GM12878 (cell line): ENCODE measurements at regions not wholly inside any gene's neighbourhood (a gene's known extent, or its start where the extent isn't known, plus 50 kb on each side); places are given as distances from the start of the nearest gene placed in this dataset.

Experiments
- ATAC-seq: fragments of 200-7000 bp; cut with Tn5 transposase; 3 replicates; pipeline ENCODE4 v1.9.1; 2020; ENCODE audit warnings: mild to moderate bottlenecking, moderate library complexity
- BruUV-seq: library from RNA; stranded (reverse); fragments of 400-500 nt; replicated peaks from 2 replicates; lab custom pipeline; 2021; lab: Mats Ljungman, UMichigan
- CTCF ChIA-PET: fragments of 300-600 bp; sonication (Branson Sonifier 250); formaldehyde crosslinking; extraction: SDS; loops from one replicate; lab custom pipeline; 2021; ENCODE audit warnings: inconsistent platforms; lab: Yijun Ruan, JAX
- POLR2A ChIA-PET: fragments of 350-600 bp; formaldehyde crosslinking; extraction: SDS; loops from one replicate; lab custom pipeline; 2021; ENCODE audit warnings: inconsistent platforms; lab: Charles Lee
- RAD21 ChIA-PET: fragments of 300-600 bp; sonication (Branson Sonifier 250); formaldehyde crosslinking; loops from one replicate; lab custom pipeline; 2023; ENCODE audit warnings: antibody characterized with exemption; ENCODE audit not compliant: unreplicated experiment; lab: Charles Lee
- SMC1A ChIA-PET: fragments of 300-600 bp; sonication (Branson Sonifier 250); formaldehyde crosslinking; loops from one replicate; lab custom pipeline; 2023; ENCODE audit not compliant: unreplicated experiment, uncharacterized antibody; lab: Charles Lee
- DNase-seq: peaks from one replicate; pipeline ENCODE4 v3.0.0-alpha.2; 2011; ENCODE audit warnings: low read depth, low spot score
- FAIRE-seq: peaks from 3 replicates; lab custom pipeline; 2011; peaks lifted over from hg19 to GRCh38; lab: Jason Lieb, UNC
- H2AFZ ChIP-seq: 2 replicates; pipeline ENCODE4 v1.6.0; 2011; ENCODE audit warnings: low read depth, low read length, control low read depth; ENCODE audit not compliant: control insufficient read depth
- H3K27ac ChIP-seq: 2 replicates; pipeline ENCODE4 v1.5.1; 2011; ENCODE audit warnings: control low read depth; ENCODE audit not compliant: control insufficient read depth, insufficient read depth
- H3K27me3 ChIP-seq, 2 experiments: replicated peaks in 1 of 2; 2 replicates each; pipeline versions ENCODE4 v1.6.0 to v1.6.1; 2011; ENCODE audit warnings: low read length in 1 of 2; ENCODE audit not compliant: control insufficient read depth in 2 of 2, insufficient read depth in 2 of 2
- H3K36me3 ChIP-seq, 2 experiments: 2 replicates each; pipeline ENCODE4 v1.5.1; 2011; ENCODE audit warnings: low read length in 1 of 2; ENCODE audit not compliant: control insufficient read depth in 2 of 2, insufficient read depth in 2 of 2
- H3K4me1 ChIP-seq: 2 replicates; pipeline ENCODE4 v1.6.1; 2011; ENCODE audit warnings: mild to moderate bottlenecking, low read length, moderate library complexity, mixed read lengths; ENCODE audit not compliant: control insufficient read depth, insufficient read depth
- H3K4me2 ChIP-seq: 2 replicates; pipeline ENCODE4 v1.6.0; 2011; ENCODE audit warnings: control low read depth; ENCODE audit not compliant: control insufficient read depth, insufficient read depth
- H3K4me3 ChIP-seq: fragments of 200-600 bp; sonication (generic); 2 replicates; pipeline ENCODE4 v1.5.1; 2016
- H3K79me2 ChIP-seq: 2 replicates; pipeline ENCODE4 v1.6.0; 2011; ENCODE audit warnings: low read length; ENCODE audit not compliant: control insufficient read depth, insufficient read depth
- H3K9ac ChIP-seq: 2 replicates; pipeline ENCODE4 v1.8.0; 2011; ENCODE audit warnings: low read length, control low read depth, mixed read lengths; ENCODE audit not compliant: control insufficient read depth, insufficient read depth
- H3K9me3 ChIP-seq: replicated peaks from 3 replicates; pipeline ENCODE4 v1.5.1; 2011; ENCODE audit warnings: mild to moderate bottlenecking, low read length; ENCODE audit not compliant: control insufficient read depth, insufficient read depth
- H4K20me1 ChIP-seq: 2 replicates; pipeline ENCODE4 v1.6.0; 2011; ENCODE audit not compliant: control insufficient read depth, insufficient read depth
- BACH1 ChIP-seq: fragments of 450-650 bp; IDR thresholded peaks from 2 replicates; pipeline ENCODE4 v1.6.1; 2017; ENCODE audit warnings: mild to moderate bottlenecking, borderline replicate concordance
- BHLHE40 ChIP-seq, 2 experiments: fragments of 450-650 bp in 1 of 2; IDR thresholded peaks; 2 replicates each; pipeline ENCODE4 v1.6.1; 2011 to 2017; ENCODE audit warnings: low read depth in 2 of 2, borderline replicate concordance in 1 of 2, improper control_type of control experiment in 1 of 2, low read length in 1 of 2, mild to moderate bottlenecking in 1 of 2
- BMI1 ChIP-seq: fragments of 450-650 bp; IDR thresholded peaks from 2 replicates; pipeline ENCODE4 v1.6.1; 2016; ENCODE audit warnings: mild to moderate bottlenecking, moderate library complexity, borderline replicate concordance
- CHD4 ChIP-seq: fragments of 200-600 bp; sonication (generic); IDR thresholded peaks from 2 replicates; pipeline ENCODE4 v1.6.1; 2016; ENCODE audit warnings: mild to moderate bottlenecking
- EP300 ChIP-seq, 2 experiments: fragments of 150-350 bp in 1 of 2; IDR thresholded peaks; 2 replicates each; pipeline ENCODE4 v1.6.1; 2011 to 2012; ENCODE audit warnings: low read depth in 2 of 2, low read length in 2 of 2, borderline replicate concordance in 1 of 2, improper control_type of control experiment in 1 of 2, inconsistent platforms in 1 of 2; ENCODE audit not compliant: control insufficient read depth in 1 of 2
- FOXM1 ChIP-seq: IDR thresholded peaks from 2 replicates; pipeline ENCODE4 v1.6.1; 2012; ENCODE audit warnings: low read depth, mild to moderate bottlenecking, inconsistent platforms, low read length, moderate library complexity
- HDAC2 ChIP-seq: fragments of 200-600 bp; sonication (generic); IDR thresholded peaks from 2 replicates; pipeline ENCODE4 v1.6.1; 2017
- JUNB ChIP-seq: IDR thresholded peaks from 2 replicates; pipeline ENCODE4 v1.6.1; 2016; ENCODE audit warnings: antibody characterized with exemption, mild to moderate bottlenecking
- JUND ChIP-seq: IDR thresholded peaks from 2 replicates; pipeline ENCODE4 v1.6.1; 2012; ENCODE audit warnings: low read depth, mild to moderate bottlenecking, low read length, improper control_type of control experiment, moderate library complexity
- MYC ChIP-seq: IDR thresholded peaks from 2 replicates; pipeline ENCODE4 v1.6.1; 2011; ENCODE audit warnings: mild to moderate bottlenecking, low read length, moderate library complexity, inconsistent platforms; ENCODE audit not compliant: insufficient read depth, insufficient replicate concordance, insufficient read length, severe bottlenecking
- NBN ChIP-seq: fragments of 450-650 bp; IDR thresholded peaks from 2 replicates; pipeline ENCODE4 v1.6.1; 2016
- NFYA ChIP-seq: IDR thresholded peaks from 2 replicates; pipeline ENCODE4 v1.6.1; 2011; ENCODE audit warnings: low read depth, mild to moderate bottlenecking, low read length, improper control_type of control experiment, borderline replicate concordance
- NFYB ChIP-seq: IDR thresholded peaks from 2 replicates; pipeline ENCODE4 v1.6.1; 2011; ENCODE audit warnings: low read depth, mild to moderate bottlenecking, low read length, improper control_type of control experiment, moderate library complexity; ENCODE audit not compliant: insufficient read depth
- POU2F2 ChIP-seq: IDR thresholded peaks from 3 replicates; pipeline ENCODE4 v1.6.1; 2011; ENCODE audit warnings: low read depth, mild to moderate bottlenecking, low read length, borderline replicate concordance
- RAD51 ChIP-seq: fragments of 450-650 bp; IDR thresholded peaks from 2 replicates; pipeline ENCODE4 v1.6.1; 2016; ENCODE audit warnings: moderate library complexity, mild to moderate bottlenecking, inconsistent platforms
- SREBF1 ChIP-seq: IDR thresholded peaks from 2 replicates; pipeline ENCODE4 v1.6.1; 2012; ENCODE audit warnings: mild to moderate bottlenecking, low read length
- SUZ12 ChIP-seq: fragments of 200-600 bp; sonication (generic); IDR thresholded peaks from one replicate; pipeline ENCODE4 v1.6.1; 2018; ENCODE audit warnings: antibody characterized with exemption, mild to moderate bottlenecking; ENCODE audit not compliant: unreplicated experiment
- WGBS: methylation state at CpG from one replicate; pipeline ENCODE4 v1.1.6; 2016; ENCODE audit warnings: low lambda C conversion rate; ENCODE audit not compliant: insufficient replicate concordance, insufficient coverage; ENCODE audit errors: missing lambda C conversion rate; 5-methylcytosine and 5-hydroxymethylcytosine counted together
- in situ Hi-C: fragments of 300-500 bp; cut with MboI; formaldehyde crosslinking; loops from 9 replicates; pipeline ENCODE4 v1.14.3; 2018; ENCODE audit warnings: mixed read lengths
- intact Hi-C: fragments of 100-400 bp; cut with micrococcal nuclease; formaldehyde crosslinking; loops from one replicate; pipeline ENCODE4 v1.14.2; 2022; ENCODE audit not compliant: unreplicated experiment
- TF ChIP-seq, protein P1 (sequence below): IDR thresholded peaks from 2 replicates; pipeline ENCODE4 v1.6.1; 2011; ENCODE audit warnings: borderline replicate concordance, low read depth, mild to moderate bottlenecking, moderate library complexity, low read length; ENCODE audit not compliant: insufficient read depth, poor library complexity, severe bottlenecking
- TF ChIP-seq, protein P2 (sequence below): fragments of 450-650 bp; IDR thresholded peaks from 2 replicates; pipeline ENCODE4 v1.6.1; 2018; ENCODE audit warnings: borderline replicate concordance, mild to moderate bottlenecking; ENCODE audit not compliant: partially characterized antibody

DNA sequence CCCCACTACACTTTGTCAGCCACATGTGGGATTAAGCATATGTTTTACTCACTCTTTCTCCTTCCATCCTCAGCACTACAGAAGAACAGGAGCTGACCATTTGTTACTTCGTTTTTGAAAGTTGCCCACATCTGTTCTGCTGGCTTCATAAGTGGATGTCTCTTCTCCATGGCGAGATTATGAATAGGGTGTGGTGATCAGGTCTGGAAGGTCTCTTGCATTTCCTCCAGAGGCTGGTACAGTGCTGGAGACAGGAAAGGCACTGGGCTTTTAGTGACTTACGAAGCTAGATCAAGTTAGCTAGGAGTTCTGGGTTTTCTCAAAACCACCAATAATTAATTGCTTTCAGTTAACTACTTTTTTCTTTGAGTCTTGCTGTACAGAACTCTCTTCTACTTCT lies 136.5 kb downstream of the AQP4 start (continued):
- TF ChIP-seq, protein P1, sequence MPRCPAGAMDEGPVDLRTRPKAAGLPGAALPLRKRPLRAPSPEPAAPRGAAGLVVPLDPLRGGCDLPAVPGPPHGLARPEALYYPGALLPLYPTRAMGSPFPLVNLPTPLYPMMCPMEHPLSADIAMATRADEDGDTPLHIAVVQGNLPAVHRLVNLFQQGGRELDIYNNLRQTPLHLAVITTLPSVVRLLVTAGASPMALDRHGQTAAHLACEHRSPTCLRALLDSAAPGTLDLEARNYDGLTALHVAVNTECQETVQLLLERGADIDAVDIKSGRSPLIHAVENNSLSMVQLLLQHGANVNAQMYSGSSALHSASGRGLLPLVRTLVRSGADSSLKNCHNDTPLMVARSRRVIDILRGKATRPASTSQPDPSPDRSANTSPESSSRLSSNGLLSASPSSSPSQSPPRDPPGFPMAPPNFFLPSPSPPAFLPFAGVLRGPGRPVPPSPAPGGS = no peak
- TF ChIP-seq SUZ12 (no peak), CHD4 (no peak), JUNB (no peak), SREBF1 (no peak), BHLHE40 (IDR thresholded peaks at IDR 0.05; ENCODE audit: borderline replicate concordance in 1 of 2, low read depth in 2 of 2, low read length in 1 of 2) (no peak), FOXM1 (no peak), BMI1 (no peak)

DNA sequence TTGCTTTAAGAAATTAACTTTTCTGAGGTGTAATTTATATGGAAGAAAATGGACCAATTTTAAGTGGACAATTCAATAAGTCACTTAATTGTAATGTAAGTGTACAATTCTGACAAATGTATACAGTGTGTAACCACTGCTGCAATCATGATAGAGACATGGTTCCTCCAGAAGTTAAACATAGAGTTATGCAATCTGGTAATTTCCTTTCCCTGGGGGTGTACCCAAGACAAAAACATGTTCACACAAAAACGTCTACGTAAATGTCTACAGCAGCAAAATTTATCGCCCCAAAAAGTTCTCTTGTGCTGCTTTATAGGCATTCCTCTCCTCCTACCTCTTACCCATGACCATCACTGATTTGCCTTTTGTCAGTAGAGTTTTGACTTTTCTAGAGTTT lies 141.5 kb downstream of the AQP4 start:
- WGBS = 72% methylated on average over 3 of the region's 3 CpGs
- FAIRE-seq = no peak
- no peak for ATAC-seq

More for the DNA sequence above, 141.5 kb downstream of the AQP4 start:
- Histone ChIP-seq H3K9ac (no peak overlapping the region), H3K9me3 (no peaks in the 10 kb centered on the region), H3K27ac (no peak overlapping the region), H3K79me2 (no peaks in the 10 kb centered on the region), H3K4me3 (no peak overlapping the region), H3K4me1 (no peaks in the 10 kb centered on the region), H2AFZ (no peak overlapping the region), H3K36me3 (no peaks in the 10 kb centered on the region), H3K27me3 (peaks cover 0 to 6% of the 10 kb centered on the region in 2 experiments; a peak in 1 of 4 replicates), H3K4me2 (no peak overlapping the region), H4K20me1 (no peaks in the 10 kb centered on the region)
- BruUV-seq = no TSS peak
- in situ Hi-C loops = no loop called here
- ChIA-PET RAD21 (no interaction called here), CTCF (no interaction called here), SMC1A (no interaction called here), POLR2A (no interaction called here)
- intact Hi-C loops = no loop called here
- TF ChIP-seq EP300 (IDR thresholded peaks at IDR 0.05; ENCODE audit: borderline replicate concordance in 1 of 2, control insufficient read depth in 1 of 2, low read depth in 2 of 2, low read length in 2 of 2) (no peak), NFYA (no peak), POU2F2 (no peak), BACH1 (no peak), NFYB (no peak), HDAC2 (no peak), RAD51 (no peak), MYC (no peak), JUND (no peak), NBN (no peak)
- TF ChIP-seq, protein P2, sequence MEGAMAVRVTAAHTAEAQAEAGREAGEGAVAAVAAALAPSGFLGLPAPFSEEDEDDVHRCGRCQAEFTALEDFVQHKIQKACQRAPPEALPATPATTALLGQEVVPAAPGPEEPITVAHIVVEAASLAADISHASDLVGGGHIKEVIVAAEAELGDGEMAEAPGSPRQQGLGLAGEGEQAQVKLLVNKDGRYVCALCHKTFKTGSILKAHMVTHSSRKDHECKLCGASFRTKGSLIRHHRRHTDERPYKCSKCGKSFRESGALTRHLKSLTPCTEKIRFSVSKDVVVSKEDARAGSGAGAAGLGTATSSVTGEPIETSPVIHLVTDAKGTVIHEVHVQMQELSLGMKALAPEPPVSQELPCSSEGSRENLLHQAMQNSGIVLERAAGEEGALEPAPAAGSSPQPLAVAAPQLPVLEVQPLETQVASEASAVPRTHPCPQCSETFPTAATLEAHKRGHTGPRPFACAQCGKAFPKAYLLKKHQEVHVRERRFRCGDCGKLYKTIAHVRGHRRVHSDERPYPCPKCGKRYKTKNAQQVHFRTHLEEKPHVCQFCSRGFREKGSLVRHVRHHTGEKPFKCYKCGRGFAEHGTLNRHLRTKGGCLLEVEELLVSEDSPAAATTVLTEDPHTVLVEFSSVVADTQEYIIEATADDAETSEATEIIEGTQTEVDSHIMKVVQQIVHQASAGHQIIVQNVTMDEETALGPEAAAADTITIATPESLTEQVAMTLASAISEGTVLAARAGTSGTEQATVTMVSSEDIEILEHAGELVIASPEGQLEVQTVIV = no peak
- DNase-seq = no peak
